CD4-positive, alpha-beta T cell (primary cell): ENCODE measurements at regions not wholly inside any gene's neighbourhood (a gene's known extent, or its start where the extent isn't known, plus 50 kb on each side); places are given as distances from the start of the nearest gene placed in this dataset.

Source experiments
- ATAC-seq: fragments of 200-7000 bp; cut with Tn5 transposase; one replicate; pipeline ENCODE4 v1.10.0; 2022; ENCODE audit warnings: mild to moderate bottlenecking; ENCODE audit not compliant: poor library complexity
- CTCF ChIA-PET: fragments of 350-600 bp; sonication (Branson Sonifier 250); formaldehyde crosslinking; loops from one replicate; lab custom pipeline; 2021; ENCODE audit warnings: antibody characterized with exemption, inconsistent platforms; lab: Charles Lee
- POLR2A ChIA-PET: fragments of 350-600 bp; sonication (Branson Sonifier 250); formaldehyde crosslinking; loops from one replicate; lab custom pipeline; 2021; ENCODE audit warnings: antibody characterized with exemption, inconsistent platforms; lab: Charles Lee
- DNase-seq, 14 experiments: peaks; one replicate each; pipeline ENCODE4 v3.0.0-alpha.2; 2013 to 2020; ENCODE audit warnings: mixed read lengths in 2 of 14
- H3K27ac ChIP-seq, 2 donors: one replicate each; pipeline versions ENCODE4 v1.5.1 to v1.7.0; 2013; ENCODE audit warnings: low read length in 2 of 2, low read depth in 1 of 2, mild to moderate bottlenecking in 1 of 2
- H3K27me3 ChIP-seq, 2 experiments: 1 replicate in 1 of 2; 2 replicates in 1 of 2; pipeline versions ENCODE4 v1.6.1 to v1.7.0; 2013; ENCODE audit warnings: low read length in 2 of 2, control low read depth in 1 of 2, mild to moderate bottlenecking in 1 of 2, moderate library complexity in 1 of 2; ENCODE audit not compliant: insufficient read depth in 2 of 2, control insufficient read depth in 1 of 2
- H3K36me3 ChIP-seq: one replicate; pipeline ENCODE4 v1.6.1; 2013; ENCODE audit warnings: low read length, control low read depth; ENCODE audit not compliant: insufficient read depth
- H3K4me1 ChIP-seq: one replicate; pipeline ENCODE4 v1.6.1; 2013; ENCODE audit warnings: low read length, control low read depth; ENCODE audit not compliant: insufficient read depth
- H3K4me3 ChIP-seq: one replicate; pipeline ENCODE4 v1.5.1; 2013; ENCODE audit warnings: mild to moderate bottlenecking, low read length, moderate library complexity
- H3K9me3 ChIP-seq, 2 experiments: 1 replicate in 1 of 2; 2 replicates in 1 of 2; pipeline versions ENCODE4 v1.6.1 to v1.7.0; 2013; ENCODE audit warnings: low read length in 2 of 2, mild to moderate bottlenecking in 2 of 2, control low read depth in 1 of 2, moderate library complexity in 1 of 2; ENCODE audit not compliant: control insufficient read depth in 1 of 2, insufficient read depth in 1 of 2
- H3K27ac Mint-ChIP-seq: one replicate; pipeline ENCODE4 v1.8.0; 2020; ENCODE audit warnings: mixed read lengths
- H3K27me3 Mint-ChIP-seq: one replicate; pipeline ENCODE4 v1.8.0; 2021; ENCODE audit warnings: mixed read lengths
- H3K36me3 Mint-ChIP-seq: one replicate; pipeline ENCODE4 v1.8.0; 2021; ENCODE audit warnings: low read depth, mixed read lengths
- H3K4me1 Mint-ChIP-seq: one replicate; pipeline ENCODE4 v1.8.0; 2021; ENCODE audit warnings: low read depth, mixed read lengths
- H3K4me3 Mint-ChIP-seq: one replicate; pipeline ENCODE4 v1.8.0; 2020; ENCODE audit warnings: mild to moderate bottlenecking, mixed read lengths
- H3K9me3 Mint-ChIP-seq: one replicate; pipeline ENCODE4 v1.8.0; 2020; ENCODE audit warnings: mixed read lengths
- intact Hi-C, 2 experiments: fragments of 100-400 bp; cut with DNase I in 1 of 2; cut with micrococcal nuclease in 1 of 2; formaldehyde crosslinking; loops; one replicate each; pipeline versions ENCODE4 v1.15.1 to v1.9.0; 2023 to 2025; cut with DNase I, micrococcal nuclease
- TF ChIP-seq, protein P1 (sequence below): fragments of 200-600 bp; IDR thresholded peaks from one replicate; pipeline ENCODE4 v1.8.0; 2022; ENCODE audit warnings: antibody characterized with exemption, mild to moderate bottlenecking

DNA sequence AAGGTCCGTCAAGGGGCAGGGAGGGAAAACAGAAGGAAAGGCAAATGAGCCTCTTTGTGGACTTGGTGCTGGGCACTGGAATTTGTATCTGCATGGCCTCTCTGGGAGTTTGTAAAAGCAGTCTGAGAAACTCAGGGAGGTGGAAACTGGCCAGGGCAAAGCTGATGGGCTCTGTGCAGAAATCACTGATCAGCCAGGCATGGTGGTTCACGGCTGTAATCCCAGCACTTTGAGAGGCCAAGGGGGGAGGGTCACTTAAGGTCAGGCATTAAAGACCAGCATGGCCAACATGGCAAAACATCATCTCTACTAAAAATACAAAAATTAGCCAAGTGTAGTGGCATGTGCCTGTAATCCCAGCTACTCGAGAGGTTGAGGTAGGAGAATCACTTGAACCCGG is 369.9 kb upstream of the ZNF507 start:
- Histone ChIP-seq H3K4me1 (no peaks in the 10 kb centered on the region), H3K9me3 (peaks cover 0 to 19% of the 10 kb centered on the region in 2 experiments), H3K27ac (no peak overlapping the region), H3K4me3 (no peak overlapping the region), H3K36me3 (no peaks in the 10 kb centered on the region), H3K27me3 (no peaks in the 10 kb centered on the region)
- Mint-ChIP-seq H3K4me3 (no peak overlapping the region), H3K36me3 (no peaks in the 10 kb centered on the region), H3K9me3 (no peaks in the 10 kb centered on the region), H3K27me3 (no peaks in the 10 kb centered on the region), H3K27ac (no peak overlapping the region), H3K4me1 (no peaks in the 10 kb centered on the region)
- DNase-seq (no peak), ATAC-seq (no peak)
- POLR2A ChIA-PET: no interaction called here
- CTCF ChIA-PET: no interaction called here
- intact Hi-C loops: no loop called here
- TF ChIP-seq, protein P1, sequence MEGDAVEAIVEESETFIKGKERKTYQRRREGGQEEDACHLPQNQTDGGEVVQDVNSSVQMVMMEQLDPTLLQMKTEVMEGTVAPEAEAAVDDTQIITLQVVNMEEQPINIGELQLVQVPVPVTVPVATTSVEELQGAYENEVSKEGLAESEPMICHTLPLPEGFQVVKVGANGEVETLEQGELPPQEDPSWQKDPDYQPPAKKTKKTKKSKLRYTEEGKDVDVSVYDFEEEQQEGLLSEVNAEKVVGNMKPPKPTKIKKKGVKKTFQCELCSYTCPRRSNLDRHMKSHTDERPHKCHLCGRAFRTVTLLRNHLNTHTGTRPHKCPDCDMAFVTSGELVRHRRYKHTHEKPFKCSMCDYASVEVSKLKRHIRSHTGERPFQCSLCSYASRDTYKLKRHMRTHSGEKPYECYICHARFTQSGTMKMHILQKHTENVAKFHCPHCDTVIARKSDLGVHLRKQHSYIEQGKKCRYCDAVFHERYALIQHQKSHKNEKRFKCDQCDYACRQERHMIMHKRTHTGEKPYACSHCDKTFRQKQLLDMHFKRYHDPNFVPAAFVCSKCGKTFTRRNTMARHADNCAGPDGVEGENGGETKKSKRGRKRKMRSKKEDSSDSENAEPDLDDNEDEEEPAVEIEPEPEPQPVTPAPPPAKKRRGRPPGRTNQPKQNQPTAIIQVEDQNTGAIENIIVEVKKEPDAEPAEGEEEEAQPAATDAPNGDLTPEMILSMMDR: no peak

DNA sequence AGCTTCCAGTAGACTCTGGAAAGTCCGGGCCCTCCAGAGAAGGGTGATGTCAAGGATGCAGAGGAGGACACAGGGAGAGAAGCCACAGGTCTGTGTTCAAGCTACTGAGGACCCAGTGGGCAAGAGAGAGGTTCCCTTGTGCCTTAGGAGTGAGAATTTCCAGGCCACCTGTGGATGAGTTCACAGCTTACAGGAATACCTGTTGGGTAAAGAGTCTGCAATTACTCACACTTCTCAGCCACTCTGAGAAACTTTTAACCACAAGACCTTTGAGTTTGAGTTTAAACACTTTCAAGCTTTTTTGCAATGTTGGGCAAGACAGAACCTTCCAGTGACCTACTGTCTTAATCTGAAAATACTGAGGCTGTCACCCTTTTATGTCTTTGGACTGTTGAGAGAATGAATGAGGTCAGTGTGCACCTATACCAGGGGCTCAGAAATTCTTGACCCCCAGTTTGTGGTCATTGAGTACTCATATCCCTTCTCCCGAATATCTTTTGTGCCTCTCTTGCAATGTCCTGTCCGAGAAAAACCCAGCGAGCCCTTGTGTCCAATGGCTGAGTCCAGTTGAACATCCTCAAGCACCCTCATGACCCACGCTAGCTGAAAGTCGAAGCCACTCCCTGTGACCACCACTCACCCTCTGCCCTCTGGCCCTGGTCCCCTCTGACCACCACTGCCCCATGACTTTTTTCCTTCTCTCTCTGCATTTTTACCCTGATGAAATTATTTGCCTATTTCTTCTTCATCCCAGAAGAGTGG is 368.5 kb upstream of the ZNF507 start:
- no peaks in the 10 kb centered on the region for H3K4me1 ChIP-seq
- H3K27ac ChIP-seq: no peak overlapping the region
- H3K9me3 ChIP-seq: peaks cover 0 to 24% of the 10 kb centered on the region in 2 experiments
- no peak overlapping the region for H3K27ac Mint-ChIP-seq
- no peaks in the 10 kb centered on the region for H3K27me3 Mint-ChIP-seq
- H3K9me3 Mint-ChIP-seq: no peaks in the 10 kb centered on the region
- no peak overlapping the region for H3K4me3 Mint-ChIP-seq
- no peak overlapping the region for H3K4me3 ChIP-seq
- DNase-seq (no peak), ATAC-seq (no peak)
- intact Hi-C loops: no loop called here
- H3K36me3 ChIP-seq: no peaks in the 10 kb centered on the region
- TF ChIP-seq, protein P1: no peak
- H3K27me3 ChIP-seq: no peaks in the 10 kb centered on the region
- POLR2A ChIA-PET: no interaction called here
- no peaks in the 10 kb centered on the region for H3K36me3 Mint-ChIP-seq
- CTCF ChIA-PET: no interaction called here
- no peaks in the 10 kb centered on the region for H3K4me1 Mint-ChIP-seq

DNA sequence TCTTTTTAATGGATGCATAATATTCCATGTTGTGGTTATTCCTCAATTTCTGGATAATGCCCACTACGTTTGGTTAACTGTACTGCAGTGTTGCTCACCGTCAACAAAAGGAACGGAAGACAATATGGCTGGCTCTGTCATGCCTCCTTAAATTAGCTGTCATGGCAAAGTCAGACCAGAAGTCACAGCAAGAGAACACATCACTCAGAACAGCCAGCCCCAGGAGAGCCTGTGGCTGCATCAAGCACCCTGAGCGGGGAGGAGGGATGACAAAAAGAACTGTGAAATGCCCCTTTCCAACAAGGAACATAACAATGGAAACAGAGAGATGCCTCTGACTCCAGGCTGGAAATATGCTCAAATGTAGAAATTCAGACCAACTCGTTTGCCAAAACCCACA is 366.0 kb upstream of the ZNF507 start:
- intact Hi-C loops: no loop called here

More for the DNA sequence above, 366.0 kb upstream of the ZNF507 start:
- Histone ChIP-seq H3K27me3 (no peaks in the 10 kb centered on the region), H3K9me3 (peaks cover 0 to 18% of the 10 kb centered on the region in 2 experiments), H3K4me1 (no peaks in the 10 kb centered on the region), H3K27ac (no peak overlapping the region), H3K36me3 (no peaks in the 10 kb centered on the region), H3K4me3 (no peak overlapping the region)
- DNase-seq: no peak
- no peak for ATAC-seq
- ChIA-PET POLR2A (no interaction called here), CTCF (no interaction called here)
- Mint-ChIP-seq H3K27ac (no peak overlapping the region), H3K27me3 (no peaks in the 10 kb centered on the region), H3K4me1 (no peaks in the 10 kb centered on the region), H3K9me3 (peaks cover under 1% of the 10 kb centered on the region), H3K36me3 (no peaks in the 10 kb centered on the region), H3K4me3 (no peak overlapping the region)
- TF ChIP-seq, protein P1: no peak
